HG03469 (cell line): ENCODE measurements at regions not wholly inside any gene's neighbourhood (a gene's known extent, or its start where the extent isn't known, plus 50 kb on each side); places are given as distances from the start of the nearest gene placed in this dataset.

ENCODE experiments used
- ATAC-seq: cut with Tn5 transposase; IDR thresholded peaks from one replicate; pipeline ENCODE4 v1.9.1; 2021; ENCODE audit warnings: mild to moderate bottlenecking, moderate library complexity, moderate number of reproducible peaks; ENCODE audit not compliant: unreplicated experiment

- no peak for ATAC-seq
Observed at GRCh38 chr6:169883316-169883715, 131.9 kb downstream of the ERMARD start.

GRCh38 chr6:169881976-169882375, 130.6 kb downstream of the ERMARD start:
- no peak for ATAC-seq

GRCh38 chr6:169881398-169881797, 130.0 kb downstream of the ERMARD start:
- no peak for ATAC-seq

GRCh38 chr6:169880516-169880915, 129.1 kb downstream of the ERMARD start:
- no peak for ATAC-seq

GRCh38 chr6:169869301-169869700, 117.9 kb downstream of the ERMARD start:
- no peak for ATAC-seq

- ATAC-seq, result no peak
Observed at GRCh38 chr6:169868458-169868857, 117.0 kb downstream of the ERMARD start.

- ATAC-seq, result no peak
Observed at GRCh38 chr6:169867751-169868191, 116.3 kb downstream of the ERMARD start.

- ATAC-seq, result no peak
Observed at GRCh38 chr6:169866668-169867521, 115.5 kb downstream of the ERMARD start.

GRCh38 chr6:169866140-169866534, 114.7 kb downstream of the ERMARD start:
- ATAC-seq, result no peak

GRCh38 chr6:169865346-169866139, 114.1 kb downstream of the ERMARD start:
- ATAC-seq, result no peak

- no peak for ATAC-seq
Observed at GRCh38 chr6:169864148-169865020, 113.0 kb downstream of the ERMARD start.

GRCh38 chr6:169863710-169864109, 112.3 kb downstream of the ERMARD start:
- ATAC-seq, result no peak

- no peak for ATAC-seq
Observed at GRCh38 chr6:169862892-169863525, 111.6 kb downstream of the ERMARD start.

- ATAC-seq, result no peak
Observed at GRCh38 chr6:169862043-169862891, 110.8 kb downstream of the ERMARD start.

GRCh38 chr6:169861431-169862042, 110.1 kb downstream of the ERMARD start:
- no peak for ATAC-seq

GRCh38 chr6:169859978-169860703, 108.7 kb downstream of the ERMARD start:
- ATAC-seq, result no peak

GRCh38 chr6:169859401-169859977, 108.1 kb downstream of the ERMARD start:
- ATAC-seq, result no peak

GRCh38 chr6:169858935-169859351, 107.5 kb downstream of the ERMARD start:
- ATAC-seq, result no peak
